GM21390 (cell line): ENCODE measurements at regions not wholly inside any gene's neighbourhood (a gene's known extent, or its start where the extent isn't known, plus 50 kb on each side); places are given as distances from the start of the nearest gene placed in this dataset.

Experiments used
- ATAC-seq: cut with Tn5 transposase; IDR thresholded peaks from one replicate; pipeline ENCODE4 v1.9.1; 2021; ENCODE audit not compliant: unreplicated experiment

GRCh38 chr10:113434950-113435349, 117.9 kb upstream of the HABP2 start:
- ATAC-seq, result no peak

- ATAC-seq, result no peak
Observed at GRCh38 chr10:113435881-113436280, 117.0 kb upstream of the HABP2 start.

- ATAC-seq, result no peak
Observed at GRCh38 chr10:113436851-113437250, 116.0 kb upstream of the HABP2 start.

- no peak for ATAC-seq
Observed at GRCh38 chr10:113438652-113439051, 114.2 kb upstream of the HABP2 start.

GRCh38 chr10:113441220-113441619, 111.6 kb upstream of the HABP2 start:
- no peak for ATAC-seq

- ATAC-seq, result no peak
Observed at GRCh38 chr10:113441686-113442270, 111.1 kb upstream of the HABP2 start.

GRCh38 chr10:113442336-113442735, 110.5 kb upstream of the HABP2 start:
- no peak for ATAC-seq

GRCh38 chr10:113443141-113443925, 109.5 kb upstream of the HABP2 start:
- ATAC-seq, result no peak

- ATAC-seq, result no peak
Observed at GRCh38 chr10:113444766-113445365, 108.0 kb upstream of the HABP2 start.

- no peak for ATAC-seq
Observed at GRCh38 chr10:113445736-113446135, 107.1 kb upstream of the HABP2 start.

- ATAC-seq, result no peak
Observed at GRCh38 chr10:113446739-113447138, 106.1 kb upstream of the HABP2 start.

GRCh38 chr10:113447278-113447677, 105.6 kb upstream of the HABP2 start:
- ATAC-seq, result no peak

- no peak for ATAC-seq
Observed at GRCh38 chr10:113449006-113449695, 103.7 kb upstream of the HABP2 start.

GRCh38 chr10:113450046-113450804, 102.6 kb upstream of the HABP2 start:
- ATAC-seq, result no peak

GRCh38 chr10:113450906-113451305, 101.9 kb upstream of the HABP2 start:
- ATAC-seq, result no peak

GRCh38 chr10:113452146-113452845, 100.6 kb upstream of the HABP2 start:
- no peak for ATAC-seq

GRCh38 chr10:113453351-113453750, 99.5 kb upstream of the HABP2 start:
- no peak for ATAC-seq

GRCh38 chr10:113454341-113455061, 98.4 kb upstream of the HABP2 start:
- ATAC-seq, result no peak

GRCh38 chr10:113455947-113456346, 96.9 kb upstream of the HABP2 start:
- ATAC-seq, result no peak

- no peak for ATAC-seq
Observed at GRCh38 chr10:113456741-113457140, 96.1 kb upstream of the HABP2 start.
